Parathyroid adenoma (tissue), 2 donors: ENCODE measurements at regions not wholly inside any gene's neighbourhood (a gene's known extent, or its start where the extent isn't known, plus 50 kb on each side); places are given as distances from the start of the nearest gene placed in this dataset.

Experiments
- H2AFZ ChIP-seq: fragments of 300-600 bp; sonication (generic); one replicate; pipeline ENCODE4 v1.7.0; 2017; ENCODE audit warnings: antibody characterized with exemption, mild to moderate bottlenecking
- H3K27ac ChIP-seq: fragments of 300-600 bp; sonication (generic); one replicate; pipeline ENCODE4 v1.7.0; 2017
- H3K27me3 ChIP-seq: fragments of 300-600 bp; sonication (generic); one replicate; pipeline ENCODE4 v1.7.0; 2017; ENCODE audit warnings: low read length; ENCODE audit not compliant: control insufficient read depth, insufficient read depth
- H3K36me3 ChIP-seq: fragments of 300-600 bp; sonication (generic); one replicate; pipeline ENCODE4 v1.7.0; 2017; ENCODE audit warnings: low read length; ENCODE audit not compliant: control insufficient read depth, insufficient read depth
- H3K4me1 ChIP-seq: fragments of 300-600 bp; sonication (generic); one replicate; pipeline ENCODE4 v1.7.0; 2017; ENCODE audit warnings: control low read depth
- H3K4me2 ChIP-seq: fragments of 300-600 bp; sonication (generic); one replicate; pipeline ENCODE4 v1.7.0; 2017; ENCODE audit warnings: low read length
- H3K4me3 ChIP-seq: fragments of 300-600 bp; sonication (generic); one replicate; pipeline ENCODE4 v1.7.0; 2017; ENCODE audit warnings: low read depth, low read length
- H3K79me2 ChIP-seq: fragments of 300-600 bp; sonication (generic); one replicate; pipeline ENCODE4 v1.7.0; 2017; ENCODE audit warnings: control low read depth
- H3K9ac ChIP-seq: fragments of 300-600 bp; sonication (generic); one replicate; pipeline ENCODE4 v1.7.0; 2017; ENCODE audit warnings: mild to moderate bottlenecking
- H3K9me3 ChIP-seq: fragments of 300-600 bp; sonication (generic); one replicate; pipeline ENCODE4 v1.7.0; 2017; ENCODE audit warnings: low read length; ENCODE audit not compliant: control insufficient read depth
- TF ChIP-seq, protein P1 (sequence below): fragments of 300-600 bp; sonication (generic); IDR thresholded peaks from one replicate; pipeline ENCODE4 v1.7.0; 2017; ENCODE audit warnings: antibody characterized with exemption, mild to moderate bottlenecking
- donor health status: primary hyperparathyroidism.

DNA sequence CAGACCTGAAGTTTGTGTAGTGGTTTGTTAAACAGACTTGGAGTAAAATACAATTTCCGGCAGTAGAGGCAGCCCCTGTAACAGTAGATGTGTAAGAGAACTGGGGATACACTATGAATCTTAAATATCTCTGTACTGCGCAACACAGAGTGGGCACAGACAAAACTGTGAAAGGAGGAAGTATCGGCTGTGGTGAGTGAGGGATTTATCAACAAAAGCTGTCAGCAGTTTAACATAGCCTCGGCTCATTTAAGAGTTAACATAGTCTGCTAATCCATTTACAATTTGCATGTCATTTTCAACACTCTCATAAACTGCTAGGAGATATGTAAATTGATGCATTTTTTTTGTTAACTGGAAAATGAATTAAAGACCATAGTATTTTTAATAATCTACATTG is 225.2 kb downstream of the ZWINT start:
- no peaks in the 10 kb centered on the region for H3K9me3 ChIP-seq

GRCh38 chr10:56123247-56123646 is 237.8 kb downstream of the ZWINT start:
- Histone ChIP-seq H3K27ac (no peak overlapping the region), H2AFZ (no peak overlapping the region), H3K9me3 (no peaks in the 10 kb centered on the region), H3K4me2 (no peak overlapping the region), H3K4me3 (no peak overlapping the region), H3K4me1 (no peaks in the 10 kb centered on the region), H3K79me2 (no peaks in the 10 kb centered on the region), H3K9ac (no peak overlapping the region), H3K36me3 (no peaks in the 10 kb centered on the region), H3K27me3 (no peaks in the 10 kb centered on the region)
- TF ChIP-seq, protein P1, sequence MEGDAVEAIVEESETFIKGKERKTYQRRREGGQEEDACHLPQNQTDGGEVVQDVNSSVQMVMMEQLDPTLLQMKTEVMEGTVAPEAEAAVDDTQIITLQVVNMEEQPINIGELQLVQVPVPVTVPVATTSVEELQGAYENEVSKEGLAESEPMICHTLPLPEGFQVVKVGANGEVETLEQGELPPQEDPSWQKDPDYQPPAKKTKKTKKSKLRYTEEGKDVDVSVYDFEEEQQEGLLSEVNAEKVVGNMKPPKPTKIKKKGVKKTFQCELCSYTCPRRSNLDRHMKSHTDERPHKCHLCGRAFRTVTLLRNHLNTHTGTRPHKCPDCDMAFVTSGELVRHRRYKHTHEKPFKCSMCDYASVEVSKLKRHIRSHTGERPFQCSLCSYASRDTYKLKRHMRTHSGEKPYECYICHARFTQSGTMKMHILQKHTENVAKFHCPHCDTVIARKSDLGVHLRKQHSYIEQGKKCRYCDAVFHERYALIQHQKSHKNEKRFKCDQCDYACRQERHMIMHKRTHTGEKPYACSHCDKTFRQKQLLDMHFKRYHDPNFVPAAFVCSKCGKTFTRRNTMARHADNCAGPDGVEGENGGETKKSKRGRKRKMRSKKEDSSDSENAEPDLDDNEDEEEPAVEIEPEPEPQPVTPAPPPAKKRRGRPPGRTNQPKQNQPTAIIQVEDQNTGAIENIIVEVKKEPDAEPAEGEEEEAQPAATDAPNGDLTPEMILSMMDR, result no peak

More for the DNA sequence above, 225.2 kb downstream of the ZWINT start:
- TF ChIP-seq, protein P1, result no peak
- Histone ChIP-seq H3K4me2 (no peak overlapping the region), H3K4me3 (no peak overlapping the region), H2AFZ (no peak overlapping the region), H3K9ac (no peak overlapping the region), H3K4me1 (no peaks in the 10 kb centered on the region), H3K36me3 (no peaks in the 10 kb centered on the region), H3K27ac (no peak overlapping the region), H3K27me3 (no peaks in the 10 kb centered on the region), H3K79me2 (no peaks in the 10 kb centered on the region)

GRCh38 chr10:56116684-56117083 is 244.4 kb downstream of the ZWINT start:
- TF ChIP-seq, protein P1, result no peak
- Histone ChIP-seq H3K27ac (no peak overlapping the region), H3K4me2 (no peak overlapping the region), H2AFZ (no peak overlapping the region), H3K4me1 (no peaks in the 10 kb centered on the region), H3K4me3 (no peak overlapping the region), H3K9ac (no peak overlapping the region), H3K79me2 (no peaks in the 10 kb centered on the region), H3K27me3 (no peaks in the 10 kb centered on the region), H3K9me3 (no peaks in the 10 kb centered on the region), H3K36me3 (no peaks in the 10 kb centered on the region)

- no peak overlapping the region for H3K4me2 ChIP-seq
- H3K36me3 ChIP-seq, result no peaks in the 10 kb centered on the region
- no peak overlapping the region for H3K9ac ChIP-seq
- H3K79me2 ChIP-seq, result no peaks in the 10 kb centered on the region
- TF ChIP-seq, protein P1, result no peak
- H2AFZ ChIP-seq, result no peak overlapping the region
- H3K27ac ChIP-seq, result no peak overlapping the region
- H3K4me3 ChIP-seq, result no peak overlapping the region
- no peaks in the 10 kb centered on the region for H3K9me3 ChIP-seq
- no peaks in the 10 kb centered on the region for H3K27me3 ChIP-seq
- H3K4me1 ChIP-seq, result no peaks in the 10 kb centered on the region
These were observed 251.6 kb downstream of the ZWINT start for GRCh38 chr10:56109454-56109853.

DNA sequence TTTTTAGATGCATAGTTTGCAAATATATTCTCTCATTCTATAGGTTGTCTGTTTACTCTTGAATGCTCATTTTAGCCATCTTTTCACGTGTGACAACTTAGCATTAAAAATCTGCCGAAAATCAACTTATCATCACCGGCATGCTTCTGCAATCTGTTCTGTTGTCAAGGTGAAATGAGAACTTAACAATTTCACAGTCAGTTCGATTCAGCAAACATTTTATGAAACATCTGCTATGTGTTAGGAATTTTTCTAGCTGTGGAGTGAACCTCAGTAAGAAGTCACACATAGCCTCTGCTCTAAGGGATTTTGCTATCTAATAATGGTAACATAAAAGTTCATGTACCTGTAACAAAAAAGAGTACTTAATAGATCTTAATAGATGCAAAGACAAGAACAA is 256.1 kb downstream of the ZWINT start:
- Histone ChIP-seq H3K4me2 (no peak overlapping the region), H2AFZ (no peak overlapping the region), H3K27ac (no peak overlapping the region), H3K79me2 (no peaks in the 10 kb centered on the region), H3K9me3 (no peaks in the 10 kb centered on the region), H3K27me3 (no peaks in the 10 kb centered on the region), H3K36me3 (no peaks in the 10 kb centered on the region), H3K9ac (no peak overlapping the region), H3K4me1 (no peaks in the 10 kb centered on the region), H3K4me3 (no peak overlapping the region)
- TF ChIP-seq, protein P1, result no peak
